ENCODE measurements at regions not wholly inside any gene's neighbourhood (a gene's known extent, or its start where the extent isn't known, plus 50 kb on each side); places are given as distances from the start of the nearest gene placed in this dataset.
"Not testable (repeated sequence)": the region's sequence is repeated elsewhere in the genome, so short reads cannot be mapped to it uniquely, and the experiment has no call there.

GRCh38 chr6:48596830-48597229, 485.8 kb upstream of the PTCHD4 start:
- Mint-ChIP-seq H3K27ac (no peak overlapping the region), H3K9me3 (peaks cover 7% of the 10 kb centered on the region), H3K36me3 (ENCODE audit: low read depth) (no peaks in the 10 kb centered on the region), H3K27me3 (no peaks in the 10 kb centered on the region), H3K4me3 (no peak overlapping the region), H3K4me1 (ENCODE audit: low read depth) (no peaks in the 10 kb centered on the region)
- no peak for DNase-seq

- not testable (repeated sequence) for H3K4me1 Mint-ChIP-seq (ENCODE audit: low read depth); H3K27ac Mint-ChIP-seq; H3K27me3 Mint-ChIP-seq; H3K4me3 Mint-ChIP-seq; H3K36me3 Mint-ChIP-seq (ENCODE audit: low read depth); DNase-seq
- H3K9me3 Mint-ChIP-seq: peaks cover 19% of the 10 kb centered on the region
Measured at GRCh38 chr6:48591158-48591557, 480.2 kb upstream of the PTCHD4 start.

GRCh38 chr6:48584846-48585245, 473.8 kb upstream of the PTCHD4 start:
- no peaks in the 10 kb centered on the region for H3K36me3 Mint-ChIP-seq (ENCODE audit: low read depth)
- H3K4me1 Mint-ChIP-seq (ENCODE audit: low read depth): no peaks in the 10 kb centered on the region
- H3K9me3 Mint-ChIP-seq: peaks cover 5% of the 10 kb centered on the region
- H3K27ac Mint-ChIP-seq: no peak overlapping the region
- DNase-seq: no peak
- no peak overlapping the region for H3K4me3 Mint-ChIP-seq
- no peaks in the 10 kb centered on the region for H3K27me3 Mint-ChIP-seq

GRCh38 chr6:48570656-48571055, 459.7 kb upstream of the PTCHD4 start:
- H3K27me3 Mint-ChIP-seq: no peaks in the 10 kb centered on the region

GRCh38 chr6:48568856-48569255, 457.9 kb upstream of the PTCHD4 start:
- Mint-ChIP-seq H3K36me3 (ENCODE audit: low read depth) (no peaks in the 10 kb centered on the region), H3K9me3 (no peaks in the 10 kb centered on the region), H3K27ac (no peak overlapping the region), H3K4me3 (no peak overlapping the region), H3K4me1 (ENCODE audit: low read depth) (no peaks in the 10 kb centered on the region), H3K27me3 (no peaks in the 10 kb centered on the region)
- DNase-seq: no peak

More at GRCh38 chr6:48570656-48571055, 459.7 kb upstream of the PTCHD4 start:
- DNase-seq: no peak
- H3K36me3 Mint-ChIP-seq (ENCODE audit: low read depth): no peaks in the 10 kb centered on the region
- H3K27ac Mint-ChIP-seq: no peak overlapping the region
- no peak overlapping the region for H3K4me3 Mint-ChIP-seq
- no peaks in the 10 kb centered on the region for H3K4me1 Mint-ChIP-seq (ENCODE audit: low read depth)
- no peaks in the 10 kb centered on the region for H3K9me3 Mint-ChIP-seq

GRCh38 chr6:48567016-48567415, 456.0 kb upstream of the PTCHD4 start:
- DNase-seq: no peak
- Mint-ChIP-seq H3K4me1 (ENCODE audit: low read depth) (no peaks in the 10 kb centered on the region), H3K27ac (no peak overlapping the region), H3K4me3 (no peak overlapping the region), H3K9me3 (no peaks in the 10 kb centered on the region), H3K36me3 (ENCODE audit: low read depth) (no peaks in the 10 kb centered on the region), H3K27me3 (no peaks in the 10 kb centered on the region)

GRCh38 chr6:48564036-48564820, 453.2 kb upstream of the PTCHD4 start:
- no peak for DNase-seq
- Mint-ChIP-seq H3K4me1 (ENCODE audit: low read depth) (no peaks in the 10 kb centered on the region), H3K27ac (no peak overlapping the region), H3K4me3 (no peak overlapping the region), H3K27me3 (no peaks in the 10 kb centered on the region), H3K36me3 (ENCODE audit: low read depth) (no peaks in the 10 kb centered on the region), H3K9me3 (no peaks in the 10 kb centered on the region)

GRCh38 chr6:48563433-48563832, 452.4 kb upstream of the PTCHD4 start:
- no peaks in the 10 kb centered on the region for H3K4me1 Mint-ChIP-seq (ENCODE audit: low read depth)
- no peaks in the 10 kb centered on the region for H3K27me3 Mint-ChIP-seq
- no peaks in the 10 kb centered on the region for H3K36me3 Mint-ChIP-seq (ENCODE audit: low read depth)
- no peak for DNase-seq
- H3K27ac Mint-ChIP-seq: no peak overlapping the region
- H3K9me3 Mint-ChIP-seq: no peaks in the 10 kb centered on the region
- H3K4me3 Mint-ChIP-seq: no peak overlapping the region

GRCh38 chr6:48560408-48560807, 449.4 kb upstream of the PTCHD4 start:
- no peak for DNase-seq
- Mint-ChIP-seq H3K4me1 (ENCODE audit: low read depth) (no peaks in the 10 kb centered on the region), H3K9me3 (no peaks in the 10 kb centered on the region), H3K36me3 (ENCODE audit: low read depth) (no peaks in the 10 kb centered on the region), H3K27me3 (no peaks in the 10 kb centered on the region), H3K4me3 (no peak overlapping the region), H3K27ac (no peak overlapping the region)

GRCh38 chr6:48553467-48554189, 442.6 kb upstream of the PTCHD4 start:
- H3K36me3 Mint-ChIP-seq (ENCODE audit: low read depth): no peaks in the 10 kb centered on the region

GRCh38 chr6:48552905-48553304, 441.9 kb upstream of the PTCHD4 start:
- no peak for DNase-seq
- Mint-ChIP-seq H3K9me3 (no peaks in the 10 kb centered on the region), H3K27me3 (no peaks in the 10 kb centered on the region), H3K4me3 (no peak overlapping the region), H3K36me3 (ENCODE audit: low read depth) (no peaks in the 10 kb centered on the region), H3K27ac (no peak overlapping the region), H3K4me1 (ENCODE audit: low read depth) (no peaks in the 10 kb centered on the region)

More at GRCh38 chr6:48553467-48554189, 442.6 kb upstream of the PTCHD4 start:
- Mint-ChIP-seq H3K9me3 (no peaks in the 10 kb centered on the region), H3K4me3 (no peak overlapping the region), H3K27ac (no peak overlapping the region), H3K4me1 (ENCODE audit: low read depth) (no peaks in the 10 kb centered on the region), H3K27me3 (no peaks in the 10 kb centered on the region)
- DNase-seq: no peak

GRCh38 chr6:48550603-48551002, 439.6 kb upstream of the PTCHD4 start:
- no peak for DNase-seq
- H3K36me3 Mint-ChIP-seq (ENCODE audit: low read depth): no peaks in the 10 kb centered on the region

GRCh38 chr6:48542191-48542590, 431.2 kb upstream of the PTCHD4 start:
- H3K9me3 Mint-ChIP-seq: peaks cover 17% of the 10 kb centered on the region
- DNase-seq: no peak
- H3K4me1 Mint-ChIP-seq (ENCODE audit: low read depth): no peaks in the 10 kb centered on the region
- H3K4me3 Mint-ChIP-seq: no peak overlapping the region
- H3K36me3 Mint-ChIP-seq (ENCODE audit: low read depth): no peaks in the 10 kb centered on the region
- no peaks in the 10 kb centered on the region for H3K27me3 Mint-ChIP-seq
- no peak overlapping the region for H3K27ac Mint-ChIP-seq

More at GRCh38 chr6:48550603-48551002, 439.6 kb upstream of the PTCHD4 start:
- Mint-ChIP-seq H3K9me3 (peaks cover 2% of the 10 kb centered on the region), H3K4me3 (no peak overlapping the region), H3K27ac (no peak overlapping the region), H3K27me3 (no peaks in the 10 kb centered on the region), H3K4me1 (ENCODE audit: low read depth) (no peaks in the 10 kb centered on the region)

GRCh38 chr6:48541649-48542048, 430.7 kb upstream of the PTCHD4 start:
- Mint-ChIP-seq H3K9me3 (peaks cover 17% of the 10 kb centered on the region), H3K36me3 (ENCODE audit: low read depth) (no peaks in the 10 kb centered on the region), H3K4me1 (ENCODE audit: low read depth) (no peaks in the 10 kb centered on the region), H3K27me3 (no peaks in the 10 kb centered on the region), H3K27ac (no peak overlapping the region), H3K4me3 (no peak overlapping the region)
- no peak for DNase-seq

GRCh38 chr6:48535582-48536009, 424.6 kb upstream of the PTCHD4 start:
- DNase-seq: no peak
- Mint-ChIP-seq H3K9me3 (no peaks in the 10 kb centered on the region), H3K4me1 (ENCODE audit: low read depth) (no peaks in the 10 kb centered on the region), H3K36me3 (ENCODE audit: low read depth) (no peaks in the 10 kb centered on the region), H3K4me3 (no peak overlapping the region), H3K27me3 (no peaks in the 10 kb centered on the region), H3K27ac (no peak overlapping the region)

Measured in activated T-cell treated with anti-CD3 and anti-CD28 coated beads, Interleukin-2, amount 50 U/mL, for 24 hours (primary cell).